GM21737 (cell line): ENCODE measurements at regions not wholly inside any gene's neighbourhood (a gene's known extent, or its start where the extent isn't known, plus 50 kb on each side); places are given as distances from the start of the nearest gene placed in this dataset.
"Not testable (repeated sequence)": the region's sequence is repeated elsewhere in the genome, so short reads cannot be mapped to it uniquely, and the experiment has no call there.

Experiments
- ATAC-seq: cut with Tn5 transposase; IDR thresholded peaks from one replicate; pipeline ENCODE4 v1.9.1; 2021; ENCODE audit warnings: mild to moderate bottlenecking, moderate library complexity; ENCODE audit not compliant: unreplicated experiment

- ATAC-seq: no peak
Measured at GRCh38 chr4:85102606-85103005, 136.1 kb upstream of the WDFY3 start.

- no peak for ATAC-seq
Measured at GRCh38 chr4:85106166-85106565, 139.7 kb upstream of the WDFY3 start.

DNA sequence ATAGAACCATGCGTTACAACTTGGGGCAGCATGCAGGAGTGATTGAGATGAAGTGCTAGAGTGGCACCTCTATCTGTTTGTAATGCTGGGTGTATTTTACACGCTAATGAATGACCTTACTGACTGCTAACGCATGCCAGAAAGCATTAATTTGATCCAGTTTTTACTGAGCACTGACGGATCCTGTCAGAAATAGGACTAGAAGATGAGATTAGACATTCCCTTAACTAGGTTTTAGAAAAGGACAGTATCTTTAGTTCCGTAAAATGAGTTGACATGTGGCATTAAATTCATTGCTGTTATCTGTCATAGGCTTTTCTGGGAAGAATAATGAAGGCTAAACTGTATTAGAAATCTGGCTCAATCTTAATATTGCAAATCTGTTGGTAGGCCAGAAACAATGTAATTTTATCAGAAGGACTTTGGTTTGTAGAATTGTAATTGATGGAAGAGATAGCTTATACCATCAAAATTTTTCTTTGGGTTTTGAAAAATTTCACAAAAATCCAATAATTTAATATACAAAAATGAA, 140.4 kb upstream of the WDFY3 start:
- ATAC-seq: no peak

GRCh38 chr4:85107553-85107952, 141.1 kb upstream of the WDFY3 start:
- ATAC-seq: no peak

DNA sequence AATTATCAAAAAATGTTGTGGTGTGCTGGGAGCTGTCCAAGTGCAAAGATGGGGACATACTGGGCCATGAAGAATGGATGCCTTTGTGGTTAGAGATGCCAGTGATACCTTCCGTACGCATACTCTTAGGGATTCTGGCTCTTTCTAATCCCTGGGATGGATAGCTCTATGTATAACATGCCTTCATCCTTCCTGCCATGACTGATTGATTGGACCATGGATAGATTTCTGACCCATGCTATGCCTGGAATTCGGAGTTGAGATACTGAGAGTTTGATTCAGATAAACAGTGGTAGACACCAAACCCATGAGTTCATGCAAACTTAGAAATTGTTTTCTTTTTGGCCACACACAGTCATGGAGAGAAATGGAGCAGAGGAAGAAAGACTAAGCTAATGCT, 147.2 kb upstream of the WDFY3 start:
- ATAC-seq: no peak

- ATAC-seq: no peak
Measured at GRCh38 chr4:85114526-85114925, 148.0 kb upstream of the WDFY3 start.

DNA sequence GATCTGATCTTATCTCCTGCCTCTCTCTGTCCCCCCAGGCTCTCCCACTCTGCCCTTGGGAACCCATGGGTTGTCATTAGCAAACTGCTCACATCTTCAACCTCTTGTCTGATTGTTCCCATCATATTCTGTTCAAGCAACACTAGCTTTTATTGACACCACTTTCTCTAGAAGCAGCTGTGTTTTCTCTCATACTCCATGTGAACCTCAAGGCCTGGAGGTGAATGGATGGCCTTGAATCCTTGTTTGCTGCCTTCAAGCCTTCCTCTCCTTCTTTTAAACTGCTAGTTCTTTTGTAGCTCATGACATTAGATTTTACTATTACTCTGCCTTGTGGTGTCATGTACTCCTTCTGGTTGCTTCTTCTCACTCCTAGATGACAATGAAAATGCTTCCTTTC, 149.5 kb upstream of the WDFY3 start:
- ATAC-seq: no peak

GRCh38 chr4:85125688-85126087, 159.2 kb upstream of the WDFY3 start:
- no peak for ATAC-seq

DNA sequence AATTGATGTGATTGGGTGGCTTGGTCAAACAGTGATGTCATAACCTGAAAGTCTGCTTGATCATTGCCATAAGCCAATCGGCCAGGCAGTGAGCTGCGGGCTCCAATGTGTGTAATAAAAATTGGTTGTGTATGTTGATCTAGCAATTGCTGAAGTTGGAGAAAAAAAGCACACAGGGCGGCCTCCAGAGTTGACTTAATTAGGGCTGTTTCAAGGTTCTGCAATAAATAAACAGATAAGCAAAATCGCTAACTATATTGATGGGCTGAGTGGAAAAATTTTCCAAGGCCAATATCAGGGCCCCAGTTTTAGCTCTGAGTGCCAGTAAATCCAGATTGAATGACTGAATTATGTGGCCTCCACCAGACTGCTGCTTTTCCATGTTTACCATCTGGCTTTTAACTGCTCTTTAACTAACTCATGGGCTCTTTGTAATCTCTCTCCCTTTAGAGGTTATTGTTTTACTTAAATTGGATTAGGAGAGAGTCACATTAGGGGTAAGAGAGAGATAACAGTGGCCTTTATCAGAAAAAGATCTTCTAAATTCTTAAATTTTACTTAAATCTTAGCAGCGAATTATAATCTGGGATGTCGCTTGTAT, 160.6 kb upstream of the WDFY3 start:
- ATAC-seq: no peak

- peak; percentile 96 for ATAC-seq
Measured at GRCh38 chr4:85127653-85128052, 161.2 kb upstream of the WDFY3 start.

GRCh38 chr4:85128246-85129204, 162.0 kb upstream of the WDFY3 start:
- no peak for ATAC-seq

DNA sequence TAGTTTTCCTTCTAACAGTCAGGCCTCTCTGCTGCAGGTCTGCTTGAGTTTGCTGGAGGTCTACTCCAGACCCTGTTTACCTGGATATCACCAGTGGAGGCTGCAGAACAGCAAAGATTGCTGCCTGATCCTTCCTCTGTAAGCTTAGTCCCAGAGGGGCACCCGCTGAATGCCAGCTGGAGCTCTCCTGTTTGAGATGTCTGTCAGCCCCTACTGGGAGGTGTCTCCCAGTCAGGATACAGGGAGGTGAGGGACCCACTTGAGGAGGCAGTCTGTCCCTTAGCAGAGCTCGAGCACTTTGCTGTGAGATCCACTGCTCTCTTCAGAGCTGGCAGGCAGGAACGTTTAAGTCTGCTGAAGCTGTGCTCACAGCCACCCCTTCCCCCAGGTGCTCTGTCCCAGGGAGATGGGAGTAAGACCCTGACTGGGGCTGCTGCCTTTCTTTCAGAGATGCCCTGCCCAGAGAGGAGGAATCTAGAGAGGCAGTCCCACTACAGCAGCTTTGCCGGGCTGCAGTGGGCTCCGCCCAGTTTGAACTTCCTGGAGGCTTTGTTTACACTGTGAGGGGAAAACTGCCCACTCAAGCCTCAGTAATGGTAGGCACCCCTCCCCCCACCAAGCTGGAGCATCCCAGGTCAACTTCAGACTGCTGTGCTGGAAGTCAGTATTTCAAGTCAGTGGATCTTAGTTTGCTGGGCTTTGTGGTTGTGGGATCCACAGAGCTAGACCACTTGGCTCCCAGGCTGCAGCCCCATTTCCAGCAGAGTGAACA, 163.1 kb upstream of the WDFY3 start:
- not testable (repeated sequence) for ATAC-seq

GRCh38 chr4:85132117-85132516, 165.6 kb upstream of the WDFY3 start:
- ATAC-seq: no peak

- ATAC-seq: no peak
Measured at GRCh38 chr4:85132570-85132969, 166.1 kb upstream of the WDFY3 start.

GRCh38 chr4:85139749-85140148, 173.3 kb upstream of the WDFY3 start:
- ATAC-seq: not testable (repeated sequence)

- no peak for ATAC-seq
Measured at GRCh38 chr4:85142451-85142850, 176.0 kb upstream of the WDFY3 start.

GRCh38 chr4:85147481-85148076, 181.1 kb upstream of the WDFY3 start:
- ATAC-seq: no peak

GRCh38 chr4:85149676-85150075, 183.2 kb upstream of the WDFY3 start:
- ATAC-seq: no peak

DNA sequence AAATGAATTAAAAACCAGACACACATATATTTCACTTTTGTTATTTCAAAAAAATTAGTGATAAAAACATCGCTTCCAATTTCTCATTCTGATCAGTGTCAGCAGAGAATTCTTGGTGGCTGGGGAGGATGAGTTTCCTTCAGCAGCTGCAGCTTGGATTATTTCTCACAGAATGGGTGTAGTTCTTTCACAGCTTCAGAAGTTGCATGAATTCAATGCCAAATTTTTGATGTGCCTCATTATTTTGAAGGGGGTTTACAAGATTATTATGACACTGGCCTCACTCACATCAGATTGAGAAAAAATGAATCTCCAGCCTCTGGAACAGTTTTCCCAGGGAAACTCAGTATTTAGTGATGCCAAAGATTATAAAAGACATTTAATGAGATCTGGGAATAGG, 184.9 kb upstream of the WDFY3 start:
- ATAC-seq: no peak

GRCh38 chr4:85151786-85152185, 185.3 kb upstream of the WDFY3 start:
- ATAC-seq: no peak

DNA sequence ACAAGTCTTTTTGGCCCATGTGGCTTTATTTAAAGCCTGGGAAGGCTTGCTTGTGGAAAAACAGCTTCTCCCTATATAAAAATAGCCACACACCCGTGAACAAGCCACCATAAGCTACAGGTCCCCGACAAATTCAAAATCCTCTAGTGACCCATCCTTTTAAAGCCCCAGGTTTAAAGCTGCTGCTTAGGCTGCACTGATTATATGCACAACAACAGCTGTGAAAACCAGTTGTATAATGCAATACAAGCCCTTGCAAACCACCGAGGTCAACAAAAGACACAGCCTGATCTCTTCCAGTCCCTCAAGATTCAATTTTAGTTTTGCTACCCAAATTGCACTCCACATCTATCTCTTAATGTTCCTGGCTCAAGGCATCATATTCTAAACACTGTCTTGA, 186.0 kb upstream of the WDFY3 start:
- ATAC-seq: no peak
